Right lung (tissue), 2 donors: ENCODE measurements at regions not wholly inside any gene's neighbourhood (a gene's known extent, or its start where the extent isn't known, plus 50 kb on each side); places are given as distances from the start of the nearest gene placed in this dataset.
"Not testable (repeated sequence)": the region's sequence is repeated elsewhere in the genome, so short reads cannot be mapped to it uniquely, and the experiment has no call there.

Experiments used
- DNase-seq, 2 donors: peaks; one replicate each; pipeline ENCODE4 v3.0.0-alpha.2; 2013

- DNase-seq = no peak
Observed at GRCh38 chr4:110361921-110362320, 114.0 kb upstream of the ENPEP start.

GRCh38 chr4:110359076-110359475 lies 116.9 kb upstream of the ENPEP start:
- DNase-seq = no peak

- DNase-seq = no peak
Observed at GRCh38 chr4:110357521-110357920, 118.4 kb upstream of the ENPEP start.

- DNase-seq = no peak
Observed at GRCh38 chr4:110354460-110354859, 121.5 kb upstream of the ENPEP start.

GRCh38 chr4:110352670-110353442 lies 123.1 kb upstream of the ENPEP start:
- DNase-seq = no peak

- no peak for DNase-seq
Observed at GRCh38 chr4:110348711-110349383, 127.1 kb upstream of the ENPEP start.

GRCh38 chr4:110347805-110348204 lies 128.2 kb upstream of the ENPEP start:
- DNase-seq = no peak

- DNase-seq = no peak
Observed at GRCh38 chr4:110344165-110344564, 131.8 kb upstream of the ENPEP start.

GRCh38 chr4:110343534-110343933 lies 132.4 kb upstream of the ENPEP start:
- no peak for DNase-seq

- DNase-seq = not testable (repeated sequence)
Observed at GRCh38 chr4:110341118-110341517, 134.8 kb upstream of the ENPEP start.

- no peak for DNase-seq
Observed at GRCh38 chr4:110335399-110335798, 137.0 kb upstream of the ELOVL6 start.

GRCh38 chr4:110332483-110332882 lies 134.1 kb upstream of the ELOVL6 start:
- no peak for DNase-seq

- DNase-seq = not testable (repeated sequence)
Observed at GRCh38 chr4:110326426-110326825, 128.0 kb upstream of the ELOVL6 start.

GRCh38 chr4:110310795-110311194 lies 112.4 kb upstream of the ELOVL6 start:
- DNase-seq = no peak

GRCh38 chr4:110309675-110310074 lies 111.3 kb upstream of the ELOVL6 start:
- peak; percentile 10 to 15 for DNase-seq

GRCh38 chr4:110306303-110306702 lies 107.9 kb upstream of the ELOVL6 start:
- DNase-seq = peak; percentile 13 to 66

GRCh38 chr4:110305455-110305854 lies 107.0 kb upstream of the ELOVL6 start:
- DNase-seq = no peak

- no peak for DNase-seq
Observed at GRCh38 chr4:110296892-110297291, 98.5 kb upstream of the ELOVL6 start.

- no peak for DNase-seq
Observed at GRCh38 chr4:110294165-110294564, 95.8 kb upstream of the ELOVL6 start.

GRCh38 chr4:110292994-110293744 lies 94.8 kb upstream of the ELOVL6 start:
- DNase-seq = no peak

GRCh38 chr4:110290511-110290910 lies 92.1 kb upstream of the ELOVL6 start:
- no peak for DNase-seq

- no peak for DNase-seq
Observed at GRCh38 chr4:110289601-110290100, 91.2 kb upstream of the ELOVL6 start.

GRCh38 chr4:110287130-110287529 lies 88.7 kb upstream of the ELOVL6 start:
- no peak for DNase-seq
